ENCODE measurements at regions not wholly inside any gene's neighbourhood (a gene's known extent, or its start where the extent isn't known, plus 50 kb on each side); places are given as distances from the start of the nearest gene placed in this dataset.

GRCh38 chr1:56213068-56213467, 366.3 kb downstream of the PLPP3 start:
- no peak for DNase-seq

GRCh38 chr1:56212143-56212542, 367.2 kb downstream of the PLPP3 start:
- no peak for DNase-seq

GRCh38 chr1:56206391-56206790, 373.0 kb downstream of the PLPP3 start:
- DNase-seq = no peak

GRCh38 chr1:56204206-56204605, 375.2 kb downstream of the PLPP3 start:
- DNase-seq = no peak

GRCh38 chr1:56202796-56203492, 376.4 kb downstream of the PLPP3 start:
- no peak for DNase-seq

GRCh38 chr1:56202186-56202585, 377.2 kb downstream of the PLPP3 start:
- DNase-seq = no peak

- no peak for DNase-seq
These were observed 378.5 kb downstream of the PLPP3 start for GRCh38 chr1:56200896-56201295.

- DNase-seq = no peak
These were observed 378.9 kb downstream of the PLPP3 start for GRCh38 chr1:56200442-56200841.

- DNase-seq = no peak
These were observed 379.4 kb downstream of the PLPP3 start for GRCh38 chr1:56199956-56200355.

- no peak for DNase-seq
These were observed 380.3 kb downstream of the PLPP3 start for GRCh38 chr1:56199061-56199460.

GRCh38 chr1:56197946-56198345, 381.4 kb downstream of the PLPP3 start:
- no peak for DNase-seq

GRCh38 chr1:56196839-56197238, 382.5 kb downstream of the PLPP3 start:
- DNase-seq = no peak

- DNase-seq = no peak
These were observed 384.6 kb downstream of the PLPP3 start for GRCh38 chr1:56194701-56195300.

GRCh38 chr1:56193656-56194055, 385.7 kb downstream of the PLPP3 start:
- DNase-seq = no peak

GRCh38 chr1:56191369-56191768, 388.0 kb downstream of the PLPP3 start:
- DNase-seq = no peak

GRCh38 chr1:56190806-56191365, 388.5 kb downstream of the PLPP3 start:
- DNase-seq = no peak

- no peak for DNase-seq
These were observed 389.2 kb downstream of the PLPP3 start for GRCh38 chr1:56189946-56190805.

- no peak for DNase-seq
These were observed 389.9 kb downstream of the PLPP3 start for GRCh38 chr1:56189454-56189853.

- DNase-seq = no peak
These were observed 390.5 kb downstream of the PLPP3 start for GRCh38 chr1:56188855-56189254.

GRCh38 chr1:56188221-56188620, 391.1 kb downstream of the PLPP3 start:
- DNase-seq = no peak

GRCh38 chr1:56187405-56187804, 392.0 kb downstream of the PLPP3 start:
- no peak for DNase-seq

- DNase-seq = no peak
These were observed 393.9 kb downstream of the PLPP3 start for GRCh38 chr1:56185493-56185892.

GRCh38 chr1:56183151-56183550, 396.2 kb downstream of the PLPP3 start:
- no peak for DNase-seq
